Subcutaneous abdominal adipose tissue (tissue), 5 donors: ENCODE measurements at regions not wholly inside any gene's neighbourhood (a gene's known extent, or its start where the extent isn't known, plus 50 kb on each side); places are given as distances from the start of the nearest gene placed in this dataset.
A peak's percentile ranks its signal among the peaks of the same experiment; 100 is the strongest.

ENCODE experiments used
- H3K27ac ChIP-seq: one replicate; pipeline ENCODE4 v1.7.0; 2013; ENCODE audit warnings: low read depth, mild to moderate bottlenecking, inconsistent platforms, low read length, moderate library complexity
- H3K27me3 ChIP-seq, 5 donors: one replicate each; pipeline ENCODE4 v1.7.0; 2013; ENCODE audit warnings: low read length in 5 of 5, inconsistent platforms in 1 of 5; ENCODE audit not compliant: control insufficient read depth in 5 of 5, insufficient read depth in 4 of 5
- H3K36me3 ChIP-seq, 5 donors: one replicate each; pipeline ENCODE4 v1.7.0; 2013; ENCODE audit warnings: low read length in 5 of 5; ENCODE audit not compliant: control insufficient read depth in 5 of 5, insufficient read depth in 5 of 5
- H3K4me1 ChIP-seq, 5 donors: one replicate each; pipeline ENCODE4 v1.7.0; 2013; ENCODE audit warnings: low read length in 5 of 5, mild to moderate bottlenecking in 3 of 5, moderate library complexity in 1 of 5; ENCODE audit not compliant: control insufficient read depth in 5 of 5, insufficient read depth in 5 of 5
- H3K4me3 ChIP-seq, 5 donors: one replicate each; pipeline ENCODE4 v1.7.0; 2013; ENCODE audit warnings: low read length in 5 of 5, low read depth in 1 of 5
- H3K9ac ChIP-seq, 5 donors: one replicate each; pipeline ENCODE4 v1.7.0; 2013; ENCODE audit warnings: low read length in 5 of 5, mild to moderate bottlenecking in 4 of 5, moderate library complexity in 3 of 5
- H3K9me3 ChIP-seq, 5 donors: one replicate each; pipeline ENCODE4 v1.7.0; 2013; ENCODE audit warnings: low read length in 5 of 5; ENCODE audit not compliant: control insufficient read depth in 5 of 5
- donor health status: healthy.
- donor health status: healthy.
- donor health status: healthy.
- donor health status: healthy.
- donor health status: healthy.

DNA sequence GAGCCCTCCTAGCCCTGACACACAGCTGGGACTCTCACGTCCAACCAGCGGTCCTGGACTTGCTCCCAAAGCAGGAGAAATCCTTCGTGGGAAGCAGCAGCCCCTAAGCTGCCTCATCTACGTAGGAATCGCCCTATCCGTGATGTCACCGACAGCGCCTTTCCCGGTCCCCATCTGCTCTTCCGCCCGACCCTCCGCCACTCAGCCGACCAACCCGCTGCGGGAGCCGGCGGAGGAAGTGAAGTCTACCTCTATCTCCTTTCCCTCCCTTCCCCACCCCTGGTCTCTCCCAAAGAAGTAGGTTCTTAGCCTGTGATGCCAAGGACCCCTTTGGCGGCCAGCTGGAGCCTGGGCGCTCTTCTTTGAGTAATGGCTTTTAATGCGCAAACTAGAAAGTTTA, 272.1 kb downstream of the FAM72C start:
- Histone ChIP-seq H3K4me3 (peak overlapping the region in 1 of 5 donors; percentile 49), H3K9ac (no peak overlapping the region), H3K9me3 (no peaks in the 10 kb centered on the region), H3K27me3 (peaks cover 4 to 42% (median 21%) of the 10 kb centered on the region in 5 donors), H3K4me1 (peaks cover 0 to 14% (median 10%) of the 10 kb centered on the region in 5 donors), H3K36me3 (no peaks in the 10 kb centered on the region), H3K27ac (no peak overlapping the region)

GRCh38 chr1:143699115-143699514, 272.7 kb downstream of the FAM72C start:
- Histone ChIP-seq H3K9ac (peak overlapping the region in 1 of 5 donors; percentile 14), H3K4me1 (peaks cover 0 to 14% (median 10%) of the 10 kb centered on the region in 5 donors), H3K27ac (no peak overlapping the region), H3K36me3 (no peaks in the 10 kb centered on the region), H3K27me3 (peaks cover 4 to 47% (median 27%) of the 10 kb centered on the region in 5 donors), H3K4me3 (peak overlapping the region in 4 of 5 donors; percentile 37 to 56 (median 49)), H3K9me3 (no peaks in the 10 kb centered on the region)

DNA sequence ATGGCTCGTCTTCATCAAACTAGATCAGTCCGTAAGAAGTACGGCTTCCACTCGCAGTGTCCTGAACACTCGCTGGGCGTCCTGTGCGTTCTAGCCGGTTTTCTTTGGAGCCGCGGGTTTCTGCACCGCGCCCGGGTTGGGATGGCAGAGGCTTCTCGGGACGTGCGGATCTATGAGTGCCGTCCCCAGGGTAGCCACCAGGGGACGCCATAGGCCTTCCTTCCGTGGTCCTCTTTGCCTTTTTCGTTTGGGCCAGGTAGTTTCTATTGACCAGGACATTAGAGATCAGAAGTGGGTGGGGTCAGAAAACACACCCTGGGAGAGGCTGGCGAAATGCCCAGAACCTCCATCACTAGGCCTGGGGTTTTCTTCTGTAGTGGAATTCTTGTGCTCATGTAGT, 273.8 kb downstream of the FAM72C start:
- H3K27me3 ChIP-seq, result peaks cover 4 to 50% (median 31%) of the 10 kb centered on the region in 5 donors
- no peak overlapping the region for H3K4me3 ChIP-seq
- no peaks in the 10 kb centered on the region for H3K36me3 ChIP-seq
- no peak overlapping the region for H3K27ac ChIP-seq
- H3K9ac ChIP-seq, result no peak overlapping the region
- H3K4me1 ChIP-seq, result peaks cover 0 to 14% (median 10%) of the 10 kb centered on the region in 5 donors
- no peaks in the 10 kb centered on the region for H3K9me3 ChIP-seq

DNA sequence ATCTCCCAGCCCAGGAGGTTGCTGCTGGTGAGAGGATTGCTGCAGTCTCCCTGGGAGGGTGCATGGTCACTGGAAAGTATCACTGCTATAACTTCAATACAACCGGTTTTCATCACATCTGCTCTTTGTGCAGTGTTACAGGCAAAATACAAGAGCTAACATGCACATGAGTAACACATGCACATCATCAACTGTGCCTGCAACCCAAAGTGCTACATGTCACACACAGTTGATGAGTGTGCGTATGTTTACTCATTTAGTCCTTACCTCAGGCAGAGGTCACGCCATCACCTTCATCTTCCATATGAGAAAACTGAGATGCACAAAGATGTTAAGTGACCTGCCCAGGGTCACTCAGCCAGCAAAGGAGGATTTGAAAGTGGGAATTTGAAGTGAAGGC, 277.7 kb downstream of the FAM72C start:
- H3K27me3 ChIP-seq, result peaks cover 2 to 39% (median 17%) of the 10 kb centered on the region in 5 donors
- no peaks in the 10 kb centered on the region for H3K36me3 ChIP-seq
- no peaks in the 10 kb centered on the region for H3K9me3 ChIP-seq
- H3K4me3 ChIP-seq, result no peak overlapping the region
- no peak overlapping the region for H3K27ac ChIP-seq
- H3K9ac ChIP-seq, result no peak overlapping the region
- peaks cover 0 to 16% (median 7%) of the 10 kb centered on the region in 5 donors for H3K4me1 ChIP-seq

DNA sequence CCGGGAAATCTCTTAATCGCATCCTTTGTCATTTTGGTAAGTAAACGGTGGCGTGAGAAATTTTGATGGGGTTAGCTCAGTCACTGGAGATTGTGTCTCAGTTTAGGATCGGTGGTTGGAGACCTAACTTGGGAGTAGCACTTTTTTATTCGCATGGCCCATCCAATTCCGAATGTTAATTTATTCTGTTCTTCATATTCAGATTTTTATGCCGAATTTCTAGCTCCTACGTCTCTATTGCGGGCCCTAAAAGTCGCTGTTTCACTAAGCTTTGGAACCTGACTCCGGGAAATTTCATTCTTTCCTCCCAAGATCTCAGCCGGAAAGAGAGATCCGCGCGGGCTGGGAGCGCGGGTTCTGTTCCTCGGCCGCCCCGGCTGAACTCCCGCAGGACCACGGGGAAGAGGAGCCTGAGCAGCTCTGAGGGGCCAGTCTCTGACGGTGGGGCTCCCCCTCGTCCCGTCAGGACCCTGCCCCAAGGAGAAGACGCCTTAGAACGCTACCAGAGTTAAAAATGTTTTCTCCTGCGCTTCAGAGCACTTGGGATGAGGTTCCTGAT, 279.7 kb downstream of the FAM72C start:
- Histone ChIP-seq H3K4me3 (peak overlapping the region in 1 of 5 donors; percentile 16), H3K27me3 (peaks cover 0 to 28% (median 14%) of the 10 kb centered on the region in 5 donors), H3K27ac (no peak overlapping the region), H3K9me3 (no peaks in the 10 kb centered on the region), H3K4me1 (peaks cover 0 to 7% (median 2%) of the 10 kb centered on the region in 5 donors), H3K36me3 (no peaks in the 10 kb centered on the region), H3K9ac (peak overlapping the region in 1 of 5 donors; percentile 35)

GRCh38 chr1:143691400-143691891, 280.3 kb downstream of the FAM72C start:
- Histone ChIP-seq H3K9me3 (no peaks in the 10 kb centered on the region), H3K9ac (peak overlapping the region in 1 of 5 donors; percentile 4), H3K27ac (no peak overlapping the region), H3K36me3 (no peaks in the 10 kb centered on the region), H3K4me3 (peak overlapping the region in 1 of 5 donors; percentile 16), H3K4me1 (peaks cover 0 to 7% (median 2%) of the 10 kb centered on the region in 5 donors), H3K27me3 (peaks cover 0 to 28% (median 10%) of the 10 kb centered on the region in 5 donors)

GRCh38 chr1:143689781-143690180, 282.0 kb downstream of the FAM72C start:
- Histone ChIP-seq H3K4me1 (peaks cover 0 to 7% (median 2%) of the 10 kb centered on the region in 5 donors), H3K9ac (no peak overlapping the region), H3K9me3 (no peaks in the 10 kb centered on the region), H3K4me3 (no peak overlapping the region), H3K27me3 (peaks cover 0 to 23% (median 10%) of the 10 kb centered on the region in 5 donors), H3K27ac (no peak overlapping the region), H3K36me3 (no peaks in the 10 kb centered on the region)

DNA sequence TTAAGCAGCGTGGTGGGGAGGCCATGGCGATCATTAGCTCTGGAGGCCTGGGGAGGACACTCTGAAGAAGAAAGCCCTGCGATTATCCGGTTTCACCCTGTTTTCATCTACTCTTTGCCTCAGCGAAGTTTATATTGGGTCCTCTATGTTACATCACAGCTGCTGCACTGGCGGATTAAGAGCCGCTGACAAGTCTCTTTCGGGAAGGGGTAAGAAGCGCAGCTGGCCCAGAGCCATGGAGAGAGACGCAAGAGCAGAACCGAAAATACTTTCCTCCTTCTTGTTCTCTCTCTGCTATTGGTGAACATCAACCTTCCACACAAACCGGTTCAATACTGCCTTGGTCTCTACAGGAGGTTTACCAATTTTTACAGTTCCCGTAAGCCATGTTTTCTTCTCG, 291.5 kb downstream of the FAM72C start:
- no peaks in the 10 kb centered on the region for H3K9me3 ChIP-seq
- peaks cover 0 to 20% (median 9%) of the 10 kb centered on the region in 5 donors for H3K27me3 ChIP-seq
- H3K9ac ChIP-seq, result no peak overlapping the region
- no peak overlapping the region for H3K27ac ChIP-seq
- no peaks in the 10 kb centered on the region for H3K36me3 ChIP-seq
- H3K4me1 ChIP-seq, result no peaks in the 10 kb centered on the region
- no peak overlapping the region for H3K4me3 ChIP-seq

GRCh38 chr1:143672983-143673382, 298.8 kb downstream of the FAM72C start:
- Histone ChIP-seq H3K27ac (no peak overlapping the region), H3K36me3 (no peaks in the 10 kb centered on the region), H3K9ac (no peak overlapping the region), H3K27me3 (peaks cover under 1 to 19% (median 13%) of the 10 kb centered on the region in 5 donors), H3K4me3 (no peak overlapping the region), H3K9me3 (peaks cover 0 to 15% (median 7%) of the 10 kb centered on the region in 5 donors), H3K4me1 (no peaks in the 10 kb centered on the region)

GRCh38 chr1:143667730-143668129, 304.1 kb downstream of the FAM72C start:
- Histone ChIP-seq H3K9ac (no peak overlapping the region), H3K4me3 (no peak overlapping the region), H3K9me3 (peaks cover 0 to 24% (median 7%) of the 10 kb centered on the region in 5 donors), H3K27me3 (peaks cover 16 to 51% (median 42%) of the 10 kb centered on the region in 5 donors), H3K36me3 (no peaks in the 10 kb centered on the region), H3K4me1 (no peaks in the 10 kb centered on the region), H3K27ac (no peak overlapping the region)
